ENCODE measurements at regions not wholly inside any gene's neighbourhood (a gene's known extent, or its start where the extent isn't known, plus 50 kb on each side); places are given as distances from the start of the nearest gene placed in this dataset.

DNA sequence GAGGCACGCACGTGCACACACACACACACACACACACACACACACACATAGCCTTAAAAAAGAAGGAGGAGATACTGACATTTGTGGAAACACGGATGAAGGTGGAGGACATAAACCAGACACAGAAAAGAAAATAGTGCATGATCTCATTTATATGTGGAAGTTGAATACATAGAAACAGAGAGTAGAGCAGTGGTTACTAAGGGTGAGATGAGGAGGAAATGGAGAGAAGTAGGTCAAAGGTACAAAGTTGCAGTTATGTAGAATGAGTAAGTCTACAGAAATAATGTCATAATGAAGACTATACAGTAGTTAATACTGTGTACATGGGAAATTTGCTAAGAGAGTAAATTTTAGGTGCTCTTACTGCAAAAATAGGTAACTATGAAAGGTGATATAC lies 412.2 kb upstream of the CDH9 start:
- TF ChIP-seq TCF12 (IDR thresholded peaks at IDR 0.05; ENCODE audit: low read depth) (no peak), TAF1 (IDR thresholded peaks at IDR 0.05; ENCODE audit: low read depth) (no peak), RAD21 (IDR thresholded peaks at IDR 0.05; ENCODE audit: low read depth) (no peak), TEAD4 (IDR thresholded peaks at IDR 0.05) (no peak), EGR1 (IDR thresholded peaks at IDR 0.05) (no peak), YY1 (IDR thresholded peaks at IDR 0.05; ENCODE audit: low read depth) (no peak), CEBPB (IDR thresholded peaks at IDR 0.05) (no peak)
- TF ChIP-seq, protein P1, sequence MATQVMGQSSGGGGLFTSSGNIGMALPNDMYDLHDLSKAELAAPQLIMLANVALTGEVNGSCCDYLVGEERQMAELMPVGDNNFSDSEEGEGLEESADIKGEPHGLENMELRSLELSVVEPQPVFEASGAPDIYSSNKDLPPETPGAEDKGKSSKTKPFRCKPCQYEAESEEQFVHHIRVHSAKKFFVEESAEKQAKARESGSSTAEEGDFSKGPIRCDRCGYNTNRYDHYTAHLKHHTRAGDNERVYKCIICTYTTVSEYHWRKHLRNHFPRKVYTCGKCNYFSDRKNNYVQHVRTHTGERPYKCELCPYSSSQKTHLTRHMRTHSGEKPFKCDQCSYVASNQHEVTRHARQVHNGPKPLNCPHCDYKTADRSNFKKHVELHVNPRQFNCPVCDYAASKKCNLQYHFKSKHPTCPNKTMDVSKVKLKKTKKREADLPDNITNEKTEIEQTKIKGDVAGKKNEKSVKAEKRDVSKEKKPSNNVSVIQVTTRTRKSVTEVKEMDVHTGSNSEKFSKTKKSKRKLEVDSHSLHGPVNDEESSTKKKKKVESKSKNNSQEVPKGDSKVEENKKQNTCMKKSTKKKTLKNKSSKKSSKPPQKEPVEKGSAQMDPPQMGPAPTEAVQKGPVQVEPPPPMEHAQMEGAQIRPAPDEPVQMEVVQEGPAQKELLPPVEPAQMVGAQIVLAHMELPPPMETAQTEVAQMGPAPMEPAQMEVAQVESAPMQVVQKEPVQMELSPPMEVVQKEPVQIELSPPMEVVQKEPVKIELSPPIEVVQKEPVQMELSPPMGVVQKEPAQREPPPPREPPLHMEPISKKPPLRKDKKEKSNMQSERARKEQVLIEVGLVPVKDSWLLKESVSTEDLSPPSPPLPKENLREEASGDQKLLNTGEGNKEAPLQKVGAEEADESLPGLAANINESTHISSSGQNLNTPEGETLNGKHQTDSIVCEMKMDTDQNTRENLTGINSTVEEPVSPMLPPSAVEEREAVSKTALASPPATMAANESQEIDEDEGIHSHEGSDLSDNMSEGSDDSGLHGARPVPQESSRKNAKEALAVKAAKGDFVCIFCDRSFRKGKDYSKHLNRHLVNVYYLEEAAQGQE (IDR thresholded peaks at IDR 0.05; ENCODE audit: low read depth) = no peak

Measured in Ishikawa (cell line).